Pancreas (tissue), 10 donors: ENCODE measurements at regions not wholly inside any gene's neighbourhood (a gene's known extent, or its start where the extent isn't known, plus 50 kb on each side); places are given as distances from the start of the nearest gene placed in this dataset.

Experiments
- ATAC-seq, 4 donors: fragments of 200-7000 bp; cut with Tn5 transposase; one replicate each; pipeline versions ENCODE4 v1.8.0 to v1.9.1; 2020; ENCODE audit warnings: mild to moderate bottlenecking in 4 of 4, moderate library complexity in 4 of 4
- DNase-seq, 6 donors: peaks; one replicate each; pipeline ENCODE4 v3.0.0-alpha.2; 2020
- FAIRE-seq: peaks from 2 replicates; lab custom pipeline; 2012; peaks lifted over from hg19 to GRCh38; lab: Jason Lieb, UNC
- H3K27ac ChIP-seq, 4 donors: fragments of 200-600 bp; sonication (generic); 1 replicate in 3 of 4; 2 replicates in 1 of 4; pipeline versions ENCODE4 v1.5.0 to v1.8.0; 2020
- H3K27me3 ChIP-seq, 4 donors: fragments of 200-600 bp; one replicate each; pipeline ENCODE4 v1.8.0; 2021
- H3K36me3 ChIP-seq, 3 donors: fragments of 200-600 bp; sonication (generic) in 1 of 3; one replicate each; pipeline versions ENCODE4 v1.5.0 to v1.8.0; 2020 to 2021
- H3K4me1 ChIP-seq, 3 donors: fragments of 200-600 bp; one replicate each; pipeline ENCODE4 v1.8.0; 2021
- H3K4me3 ChIP-seq, 4 donors: fragments of 200-600 bp; sonication (generic) in 2 of 4; one replicate each; pipeline versions ENCODE4 v1.5.0 to v1.8.0; 2020 to 2021
- H3K9me3 ChIP-seq, 4 donors: fragments of 200-600 bp; one replicate each; pipeline ENCODE4 v1.8.0; 2021
- CTCF ChIP-seq, 4 donors: fragments of 200-600 bp; sonication (generic) in 3 of 4; IDR thresholded peaks; one replicate each; pipeline versions ENCODE4 v1.5.0 to v1.8.0; 2021; ENCODE audit warnings: antibody characterized with exemption in 4 of 4
- WGBS, 2 donors: extraction: QIAGEN DNeasy Blood & Tissue Kit; methylation state at CpG; one replicate each; pipeline ENCODE4 v1.1.7; 2013; 5-methylcytosine and 5-hydroxymethylcytosine counted together
- intact Hi-C, 3 donors: fragments of 100-400 bp; cut with DNase I; formaldehyde crosslinking; loops; one replicate each; pipeline versions ENCODE4 v1.11.1 to v1.14.2; 2022
- donor health status: healthy with polysubstance abuse.
- donor health status: DM: no; HTN: no; CAD: no; lungs with moderate emphysema.
- donor health status: DM: no; HTN: no; CAD: no.
- donor health status: control.
- donor health status: control.
- donor health status: Bipolar disorder and iron deficiency.
- donor health status: DM: yes; HTN: yes; CAD: no.
- donor health status: DM: no; HTN: no; CAD: no.
- donor health status: DM: no; HTN: no; CAD: no.
- donor health status: DM: yes; HTN: yes; CAD: no.

- intact Hi-C loops, result no loop called here
- no peaks in the 10 kb centered on the region for H3K4me1 ChIP-seq
- no peak for DNase-seq
- H3K27ac ChIP-seq, result no peak overlapping the region
- H3K27me3 ChIP-seq, result no peaks in the 10 kb centered on the region
- FAIRE-seq, result no peak
- no peak overlapping the region for H3K4me3 ChIP-seq
- ATAC-seq, result no peak
- no peaks in the 10 kb centered on the region for H3K9me3 ChIP-seq
- H3K36me3 ChIP-seq, result no peaks in the 10 kb centered on the region
- no peak for TF ChIP-seq CTCF (IDR thresholded peaks at IDR 0.05)
- 43 to 56% methylated on average over 2 of the region's 2 CpGs for WGBS, 2 donors
Measured at GRCh38 chr5:135669416-135669815, 90.6 kb upstream of the CXCL14 start.

GRCh38 chr5:135667673-135668072 lies 88.9 kb upstream of the CXCL14 start:
- DNase-seq (no peak), ATAC-seq (no peak), FAIRE-seq (no peak)
- H3K27me3 ChIP-seq, result no peaks in the 10 kb centered on the region
- H3K27ac ChIP-seq, result no peak overlapping the region
- no peaks in the 10 kb centered on the region for H3K9me3 ChIP-seq
- no peak for TF ChIP-seq CTCF (IDR thresholded peaks at IDR 0.05)
- no peak overlapping the region for H3K4me3 ChIP-seq
- intact Hi-C loops, result no loop called here
- WGBS, 2 donors, result 43 to 46% methylated on average over 2 of the region's 2 CpGs
- H3K36me3 ChIP-seq, result no peaks in the 10 kb centered on the region
- H3K4me1 ChIP-seq, result no peaks in the 10 kb centered on the region

GRCh38 chr5:135667204-135667603 lies 88.4 kb upstream of the CXCL14 start:
- Histone ChIP-seq H3K4me1 (no peaks in the 10 kb centered on the region), H3K36me3 (no peaks in the 10 kb centered on the region), H3K27ac (no peak overlapping the region), H3K9me3 (no peaks in the 10 kb centered on the region), H3K4me3 (no peak overlapping the region), H3K27me3 (no peaks in the 10 kb centered on the region)
- no peak for DNase-seq
- no peak for FAIRE-seq
- WGBS, 2 donors, result 82 to 84% methylated on average over 3 of the region's 3 CpGs
- intact Hi-C loops, result no loop called here
- ATAC-seq, result peak in 1 of 4 donors; percentile 22
- no peak for TF ChIP-seq CTCF (IDR thresholded peaks at IDR 0.05)

GRCh38 chr5:135662683-135663082 lies 83.9 kb upstream of the CXCL14 start:
- no peak for ATAC-seq
- no peaks in the 10 kb centered on the region for H3K9me3 ChIP-seq
- no peaks in the 10 kb centered on the region for H3K36me3 ChIP-seq
- intact Hi-C loops, result no loop called here
- H3K27me3 ChIP-seq, result no peaks in the 10 kb centered on the region
- no peak for FAIRE-seq
- no peak for DNase-seq
- no peak for TF ChIP-seq CTCF (IDR thresholded peaks at IDR 0.05)
- H3K27ac ChIP-seq, result no peak overlapping the region
- no peak overlapping the region for H3K4me3 ChIP-seq
- no peaks in the 10 kb centered on the region for H3K4me1 ChIP-seq
- WGBS, 2 donors, result 64 to 71% methylated on average over 3 of the region's 3 CpGs

- TF ChIP-seq CTCF (IDR thresholded peaks at IDR 0.05), result no peak
- ATAC-seq (no peak), FAIRE-seq (no peak), DNase-seq (no peak)
- 43 to 45% methylated on average over 3 of the region's 3 CpGs for WGBS, 2 donors
- no peak overlapping the region for H3K4me3 ChIP-seq
- H3K27ac ChIP-seq, result no peak overlapping the region
- H3K9me3 ChIP-seq, result no peaks in the 10 kb centered on the region
- H3K36me3 ChIP-seq, result no peaks in the 10 kb centered on the region
- no peaks in the 10 kb centered on the region for H3K27me3 ChIP-seq
- intact Hi-C loops, result no loop called here
- H3K4me1 ChIP-seq, result no peaks in the 10 kb centered on the region
Measured at GRCh38 chr5:135662061-135662481, 83.3 kb upstream of the CXCL14 start.
